OCI-LY7 (cell line): ENCODE measurements at regions not wholly inside any gene's neighbourhood (a gene's known extent, or its start where the extent isn't known, plus 50 kb on each side); places are given as distances from the start of the nearest gene placed in this dataset.
A peak's percentile ranks its signal among the peaks of the same experiment; 100 is the strongest.

Experiments
- CTCF ChIP-seq: fragments of 200-600 bp; sonication (generic); conservative IDR thresholded peaks from 2 replicates; pipeline ENCODE4 v1.5.1; 2014; ENCODE audit warnings: mild to moderate bottlenecking, antibody characterized with exemption, low read length, moderate library complexity, mixed read lengths
- EZH2phosphoT487 ChIP-seq: fragments of 200-600 bp; sonication (generic); IDR thresholded peaks from 2 replicates; pipeline ENCODE4 v1.6.1; 2018; ENCODE audit warnings: low read depth, borderline replicate concordance, mild to moderate bottlenecking, mixed run types, antibody characterized with exemption, low read length, moderate library complexity, mixed read lengths

DNA sequence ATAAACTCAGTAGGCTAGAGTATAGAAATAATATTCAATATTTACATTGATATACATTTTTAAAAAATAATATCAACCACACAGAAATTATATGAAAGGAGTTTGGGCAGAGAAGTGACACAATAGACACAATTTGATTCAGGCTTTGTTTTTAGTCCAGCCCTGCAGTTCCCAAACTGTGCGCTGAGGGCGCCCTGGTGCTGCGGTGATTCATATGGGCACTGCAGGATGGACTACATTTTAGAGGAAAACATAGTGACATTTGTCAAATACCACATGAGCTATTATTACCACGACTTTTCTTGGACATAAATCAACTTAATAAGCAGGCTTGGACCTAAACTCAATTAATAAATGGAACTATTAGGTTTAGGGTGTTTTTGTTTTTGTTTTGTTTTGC lies 364.3 kb upstream of the ID4 start:
- peak; percentile 83 for TF ChIP-seq CTCF
- TF ChIP-seq EZH2phosphoT487 = no peak
